GM10266 (cell line): ENCODE measurements at regions not wholly inside any gene's neighbourhood (a gene's known extent, or its start where the extent isn't known, plus 50 kb on each side); places are given as distances from the start of the nearest gene placed in this dataset.

ENCODE experiments used
- DNase-seq: peaks from one replicate; pipeline ENCODE4 v3.0.0; 2012; ENCODE audit errors: extremely low spot score
- CTCF ChIP-seq: IDR thresholded peaks from 2 replicates; pipeline ENCODE4 v1.5.1; 2012; ENCODE audit warnings: mild to moderate bottlenecking, low read depth; ENCODE audit not compliant: control insufficient read depth, insufficient read depth; ENCODE audit errors: missing control alignments

- no peak for DNase-seq
- TF ChIP-seq CTCF: no peak
Observed at GRCh38 chr14:51539571-51540037, 112.1 kb upstream of the FRMD6 start.

- DNase-seq: no peak
- TF ChIP-seq CTCF: no peak
Observed at GRCh38 chr14:51540364-51540763, 111.3 kb upstream of the FRMD6 start.

GRCh38 chr14:51544471-51544870, 107.2 kb upstream of the FRMD6 start:
- no peak for TF ChIP-seq CTCF
- no peak for DNase-seq

GRCh38 chr14:51544901-51545300, 106.8 kb upstream of the FRMD6 start:
- DNase-seq: no peak
- TF ChIP-seq CTCF: no peak

GRCh38 chr14:51545396-51545795, 106.3 kb upstream of the FRMD6 start:
- DNase-seq: no peak
- no peak for TF ChIP-seq CTCF

- no peak for DNase-seq
- TF ChIP-seq CTCF: no peak
Observed at GRCh38 chr14:51546099-51546498, 105.6 kb upstream of the FRMD6 start.

- no peak for TF ChIP-seq CTCF
- no peak for DNase-seq
Observed at GRCh38 chr14:51546603-51547258, 105.0 kb upstream of the FRMD6 start.
